GM19463 (cell line): ENCODE measurements at regions not wholly inside any gene's neighbourhood (a gene's known extent, or its start where the extent isn't known, plus 50 kb on each side); places are given as distances from the start of the nearest gene placed in this dataset.
A peak's percentile ranks its signal among the peaks of the same experiment; 100 is the strongest.

ENCODE experiments used
- ATAC-seq: cut with Tn5 transposase; IDR thresholded peaks from one replicate; pipeline ENCODE4 v1.9.1; 2021; ENCODE audit warnings: mild to moderate bottlenecking, moderate library complexity; ENCODE audit not compliant: unreplicated experiment

- peak; percentile 43 for ATAC-seq
Observed at GRCh38 chr5:62689599-62690368, 111.2 kb downstream of the LRRC70 start.

DNA sequence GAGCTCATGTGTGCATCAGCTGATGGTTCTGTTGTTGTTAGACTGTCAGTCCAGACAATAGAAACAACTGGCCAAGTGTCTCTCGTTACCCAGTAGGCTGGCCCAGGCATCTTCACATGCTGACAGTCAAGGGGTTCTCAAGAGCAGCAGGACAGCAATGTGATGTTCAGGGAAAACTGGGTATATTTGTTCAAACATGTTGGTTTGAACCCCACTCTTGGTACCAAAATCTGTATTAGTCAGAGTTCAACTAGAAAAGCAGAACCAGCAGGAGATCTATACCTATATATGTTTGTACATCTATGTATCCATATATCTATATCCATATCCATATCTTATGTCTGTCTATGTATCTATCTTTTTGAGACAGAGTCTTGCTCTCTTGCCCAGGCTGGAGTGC, 108.1 kb downstream of the LRRC70 start:
- no peak for ATAC-seq

- no peak for ATAC-seq
Observed at GRCh38 chr5:62685221-62685620, 106.6 kb downstream of the LRRC70 start.

DNA sequence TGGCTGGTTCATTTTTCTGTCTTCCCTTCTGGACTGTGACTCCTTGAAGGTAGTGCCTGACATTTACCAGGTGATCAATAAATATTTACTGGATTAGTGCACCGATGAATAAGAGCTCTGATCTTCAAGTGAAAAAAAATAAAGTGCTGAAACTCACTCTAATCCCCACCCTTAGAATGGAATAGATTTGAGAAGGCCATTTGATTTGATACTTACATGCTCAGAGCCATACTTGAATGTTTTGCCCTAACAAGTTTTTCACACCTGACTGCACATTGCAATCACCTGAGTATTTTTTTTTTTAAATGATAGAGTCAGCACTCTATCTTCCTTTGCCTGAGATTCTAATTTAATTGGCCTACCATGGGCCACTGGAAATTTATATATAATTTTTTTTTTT, 105.7 kb downstream of the LRRC70 start:
- no peak for ATAC-seq

GRCh38 chr5:62682059-62682458, 103.4 kb downstream of the LRRC70 start:
- no peak for ATAC-seq

GRCh38 chr5:62681117-62681850, 102.7 kb downstream of the LRRC70 start:
- no peak for ATAC-seq

- ATAC-seq, result no peak
Observed at GRCh38 chr5:62680121-62680520, 101.5 kb downstream of the LRRC70 start.
